H1 (cell line): ENCODE measurements at regions not wholly inside any gene's neighbourhood (a gene's known extent, or its start where the extent isn't known, plus 50 kb on each side); places are given as distances from the start of the nearest gene placed in this dataset.

ENCODE experiments used
- CTCF ChIA-PET: fragments of 300-600 bp; sonication (Branson Sonifier 250); formaldehyde crosslinking; loops from one replicate; lab custom pipeline; 2021; ENCODE audit not compliant: partially characterized antibody; lab: Charles Lee
- POLR2A ChIA-PET: fragments of 300-600 bp; sonication (Branson Sonifier 250); formaldehyde crosslinking; loops from one replicate; lab custom pipeline; 2021; ENCODE audit warnings: inconsistent platforms; ENCODE audit not compliant: partially characterized antibody; lab: Charles Lee
- DNase-seq, 2 experiments: peaks; one replicate each; pipeline versions ENCODE4 v3.0.0 to v3.0.0-alpha.2; 2010 to 2022; ENCODE audit warnings: low spot score in 2 of 2, low read depth in 1 of 2, mixed read lengths in 1 of 2
- FAIRE-seq: peaks from 2 replicates; lab custom pipeline; 2011; peaks lifted over from hg19 to GRCh38; lab: Jason Lieb, UNC
- H2AFZ ChIP-seq: 2 replicates; pipeline ENCODE4 v1.8.1; 2012; ENCODE audit warnings: low read length, inconsistent platforms
- H2AK5ac ChIP-seq: 2 replicates; pipeline ENCODE4 v1.6.1; 2013; ENCODE audit warnings: low read depth, low read length
- H2BK120ac ChIP-seq: replicated peaks from 2 replicates; pipeline ENCODE3; 2013; ENCODE audit warnings: low read depth, low read length, inconsistent platforms
- H2BK12ac ChIP-seq: 2 replicates; pipeline ENCODE4 v1.6.1; 2013; ENCODE audit warnings: low read depth, low read length
- H2BK15ac ChIP-seq: 2 replicates; pipeline ENCODE4 v1.6.1; 2013; ENCODE audit warnings: low read length
- H2BK20ac ChIP-seq: 2 replicates; pipeline ENCODE4 v1.6.1; 2013; ENCODE audit warnings: low read length
- H2BK5ac ChIP-seq: 2 replicates; pipeline ENCODE4 v1.6.1; 2013; ENCODE audit warnings: low read depth, low read length
- H3K14ac ChIP-seq: 2 replicates; pipeline ENCODE4 v1.6.1; 2013; ENCODE audit warnings: inconsistent platforms; ENCODE audit not compliant: insufficient read length
- H3K18ac ChIP-seq: 2 replicates; pipeline ENCODE4 v1.6.1; 2013; ENCODE audit warnings: low read length; ENCODE audit errors: extremely low read depth
- H3K23ac ChIP-seq: 2 replicates; pipeline ENCODE4 v1.6.1; 2013; ENCODE audit warnings: inconsistent platforms; ENCODE audit not compliant: insufficient read length
- H3K23me2 ChIP-seq: 2 replicates; pipeline ENCODE4 v1.6.1; 2013; ENCODE audit warnings: low read depth, low read length
- H3K27ac ChIP-seq: 2 replicates; pipeline ENCODE4 v1.6.1; 2011; ENCODE audit warnings: low read depth, low read length, inconsistent platforms
- H3K27me3 ChIP-seq, 4 experiments: replicated peaks in 1 of 4; 1 replicate in 1 of 4; 2 replicates in 3 of 4; pipeline versions ENCODE4 v1.6.1 to v1.8.1; 2011 to 2013; ENCODE audit warnings: low read length in 3 of 4, mild to moderate bottlenecking in 3 of 4, inconsistent platforms in 2 of 4, mixed read lengths in 2 of 4, moderate library complexity in 1 of 4; ENCODE audit not compliant: control insufficient read depth in 3 of 4, insufficient read depth in 3 of 4; ENCODE audit errors: extremely low read depth in 1 of 4
- H3K36me3 ChIP-seq, 4 experiments: 2 replicates each; pipeline versions ENCODE4 v1.6.1 to v1.8.1; 2011 to 2013; ENCODE audit warnings: mild to moderate bottlenecking in 4 of 4, low read length in 3 of 4, moderate library complexity in 2 of 4, control low read depth in 1 of 4, inconsistent platforms in 1 of 4; ENCODE audit not compliant: insufficient read depth in 4 of 4, control insufficient read depth in 2 of 4
- H3K4ac ChIP-seq: replicated peaks from 2 replicates; pipeline ENCODE3; 2013; ENCODE audit warnings: low read length, low read depth, mixed read lengths, inconsistent platforms; ENCODE audit not compliant: insufficient read length
- H3K4me1 ChIP-seq, 4 experiments: replicated peaks in 1 of 4; 1 replicate in 1 of 4; 2 replicates in 3 of 4; pipeline versions ENCODE4 v1.6.1 to v1.8.1; 2011 to 2013; ENCODE audit warnings: low read length in 3 of 4, inconsistent platforms in 2 of 4, mixed read lengths in 1 of 4; ENCODE audit not compliant: insufficient read depth in 4 of 4, control insufficient read depth in 3 of 4
- H3K4me2 ChIP-seq, 2 experiments: 2 replicates each; pipeline versions ENCODE4 v1.6.1 to v1.8.1; 2011 to 2013; ENCODE audit warnings: low read depth in 2 of 2, low read length in 2 of 2, control low read depth in 1 of 2, inconsistent platforms in 1 of 2, mild to moderate bottlenecking in 1 of 2; ENCODE audit not compliant: insufficient read depth in 1 of 2
- H3K4me3 ChIP-seq, 4 experiments: fragments of 200-600, 300-600 bp in 1 of 4; sonication (generic), shearing (Covaris generic), sonication (Bioruptor Twin) in 1 of 4; 2 replicates each; pipeline versions ENCODE4 v1.5.1 to v1.8.1; 2011 to 2016; ENCODE audit warnings: low read length in 4 of 4, low read depth in 3 of 4, control low read depth in 2 of 4, inconsistent platforms in 2 of 4, mild to moderate bottlenecking in 2 of 4, mixed read lengths in 1 of 4, moderate library complexity in 1 of 4; ENCODE audit not compliant: insufficient read depth in 2 of 4; ENCODE audit errors: extremely low read depth in 1 of 4
- H3K56ac ChIP-seq: replicated peaks from 2 replicates; pipeline ENCODE3; 2013; ENCODE audit warnings: low read depth, mild to moderate bottlenecking, mixed read lengths, low read length, inconsistent platforms; ENCODE audit not compliant: insufficient read length
- H3K79me1 ChIP-seq: 2 replicates; pipeline ENCODE4 v1.6.1; 2013; ENCODE audit warnings: low read depth, low read length, control low read depth
- H3K79me2 ChIP-seq, 2 experiments: 2 replicates each; pipeline versions ENCODE4 v1.6.1 to v1.8.1; 2012 to 2013; ENCODE audit warnings: low read length in 2 of 2, mild to moderate bottlenecking in 2 of 2, inconsistent platforms in 1 of 2; ENCODE audit not compliant: insufficient read depth in 2 of 2, control insufficient read depth in 1 of 2
- H3K9ac ChIP-seq, 4 experiments: replicated peaks in 1 of 4; 1 replicate in 1 of 4; 2 replicates in 3 of 4; pipeline versions ENCODE4 v1.6.1 to v1.8.1; 2011 to 2013; ENCODE audit warnings: low read depth in 3 of 4, low read length in 3 of 4, control low read depth in 2 of 4, mild to moderate bottlenecking in 2 of 4, moderate library complexity in 2 of 4, inconsistent platforms in 1 of 4; ENCODE audit errors: extremely low read depth in 1 of 4
- H3K9me3 ChIP-seq, 2 experiments: 2 replicates each; pipeline versions ENCODE4 v1.6.1 to v1.8.1; 2012 to 2013; ENCODE audit warnings: mild to moderate bottlenecking in 2 of 2, moderate library complexity in 2 of 2, control low read depth in 1 of 2, inconsistent platforms in 1 of 2, low read depth in 1 of 2, low read length in 1 of 2, mixed read lengths in 1 of 2; ENCODE audit not compliant: insufficient read depth in 2 of 2
- H4K20me1 ChIP-seq, 2 experiments: replicated peaks in 1 of 2; 2 replicates each; pipeline versions ENCODE3 to v1.8.1; 2011 to 2013; ENCODE audit warnings: inconsistent platforms in 2 of 2, low read length in 2 of 2, mild to moderate bottlenecking in 1 of 2; ENCODE audit not compliant: insufficient read depth in 2 of 2, control insufficient read depth in 1 of 2
- H4K5ac ChIP-seq: 2 replicates; pipeline ENCODE4 v1.6.1; 2013; ENCODE audit warnings: low read length, low read depth, mixed read lengths, inconsistent platforms; ENCODE audit not compliant: insufficient read length
- H4K8ac ChIP-seq: 2 replicates; pipeline ENCODE4 v1.8.0; 2013; ENCODE audit warnings: mild to moderate bottlenecking, moderate library complexity, low read length, inconsistent platforms; ENCODE audit not compliant: insufficient read depth; ENCODE audit errors: extremely low read depth
- H4K91ac ChIP-seq: replicated peaks from 2 replicates; pipeline ENCODE3; 2013; ENCODE audit warnings: low read length, mixed read lengths, inconsistent platforms; ENCODE audit not compliant: insufficient read length
- CHD2 ChIP-seq: IDR thresholded peaks from 2 replicates; pipeline ENCODE4 v1.6.1; 2012; ENCODE audit warnings: low read length, improper control_type of control experiment
- CTBP2 ChIP-seq: IDR thresholded peaks from 2 replicates; pipeline ENCODE4 v1.7.0; 2011; ENCODE audit warnings: borderline replicate concordance, mild to moderate bottlenecking, moderate library complexity, mixed read lengths, low read length; ENCODE audit not compliant: insufficient read depth, insufficient read length
- EZH2 ChIP-seq: fragments of 200-600 bp; sonication (generic); IDR thresholded peaks from 2 replicates; pipeline ENCODE4 v1.7.1; 2012; ENCODE audit warnings: low read depth, mild to moderate bottlenecking, moderate library complexity, low read length, inconsistent platforms; ENCODE audit not compliant: severe bottlenecking
- FOSL1 ChIP-seq: IDR thresholded peaks from 2 replicates; pipeline ENCODE4 v1.6.1; 2011; ENCODE audit warnings: mild to moderate bottlenecking, low read depth, low read length, moderate library complexity; ENCODE audit not compliant: insufficient read depth
- HDAC2 ChIP-seq, 2 experiments: fragments of 300-600 bp in 1 of 2; sonication (generic) in 1 of 2; IDR thresholded peaks; 2 replicates each; pipeline ENCODE4 v1.6.1; 2011 to 2012; ENCODE audit warnings: low read depth in 2 of 2, low read length in 2 of 2, mild to moderate bottlenecking in 2 of 2, moderate library complexity in 2 of 2, borderline replicate concordance in 1 of 2, inconsistent platforms in 1 of 2
- HDAC6 ChIP-seq: IDR thresholded peaks from one replicate; pipeline ENCODE4 v1.7.1; 2012; ENCODE audit warnings: low read depth, mild to moderate bottlenecking, inconsistent platforms, low read length, moderate library complexity
- RXRA ChIP-seq: IDR thresholded peaks from 2 replicates; pipeline ENCODE4 v1.6.1; 2011; ENCODE audit warnings: low read depth, mild to moderate bottlenecking, low read length, moderate library complexity; ENCODE audit not compliant: insufficient read depth
- SIN3A ChIP-seq, 2 experiments: IDR thresholded peaks in 1 of 2; conservative IDR thresholded peaks in 1 of 2; 2 replicates each; pipeline ENCODE4 v1.6.1; 2011 to 2012; ENCODE audit warnings: low read length in 2 of 2, improper control_type of control experiment in 1 of 2, low read depth in 1 of 2, mild to moderate bottlenecking in 1 of 2
- SRF ChIP-seq: IDR thresholded peaks from 2 replicates; pipeline ENCODE4 v1.6.1; 2011; ENCODE audit warnings: mild to moderate bottlenecking, low read depth, low read length, moderate library complexity
- ZNF274 ChIP-seq: IDR thresholded peaks from 2 replicates; pipeline ENCODE4 v1.7.0; 2012; ENCODE audit warnings: low read length, borderline replicate concordance; ENCODE audit errors: extremely low read depth
- WGBS, 2 experiments: shearing (Covaris generic) in 1 of 2; methylation state at CpG; one replicate each; pipeline versions ENCODE4 v1.1.6 to v1.1.7; 2013 to 2015; ENCODE audit warnings: low lambda C conversion rate in 2 of 2, mixed read lengths in 2 of 2, inconsistent platforms in 1 of 2, low coverage in 1 of 2, missing lambda C conversion rate in 1 of 2; ENCODE audit not compliant: insufficient replicate concordance in 2 of 2, insufficient coverage in 1 of 2, insufficient read length in 1 of 2; ENCODE audit errors: extremely low coverage in 1 of 2, missing lambda C conversion rate in 1 of 2; 5-methylcytosine and 5-hydroxymethylcytosine counted together

DNA sequence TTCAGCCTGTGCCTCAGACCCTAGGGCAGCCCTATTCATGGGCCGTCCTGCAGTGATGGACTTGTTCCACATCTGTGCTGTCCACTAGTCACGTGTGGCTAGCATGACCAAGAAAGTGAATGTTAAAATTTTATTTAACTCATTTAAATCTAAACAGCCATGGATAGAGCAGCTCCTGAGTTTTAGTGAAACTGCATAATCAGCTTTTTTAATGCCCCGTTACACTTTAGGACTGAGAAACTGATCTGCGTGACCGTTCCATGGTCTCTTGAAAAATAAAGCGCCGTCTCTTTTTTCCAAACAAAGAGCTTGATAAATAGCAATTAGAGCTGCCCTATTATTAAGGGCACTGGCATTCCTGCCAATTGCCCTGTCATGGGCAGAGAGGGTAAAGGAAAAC, 76.5 kb upstream of the SNX19 start:
- TF ChIP-seq SIN3A (conservative IDR thresholded peaks at IDR 0.05 in 1 of 2, IDR thresholded peaks at IDR 0.05 in 1 of 2; ENCODE audit: low read depth in 1 of 2, low read length in 2 of 2) (no peak), CTBP2 (no peak), SRF (no peak), HDAC6 (no peak), HDAC2 (IDR thresholded peaks at IDR 0.05; ENCODE audit: borderline replicate concordance in 1 of 2, low read depth in 2 of 2, low read length in 2 of 2) (no peak), ZNF274 (no peak), EZH2 (no peak), RXRA (no peak), FOSL1 (no peak), CHD2 (no peak)
- ChIA-PET CTCF (interaction anchor here (1.0 to 1.7 kb wide), 2 partner anchors 14 to 587 kb away, joined by 3 to 6 read pairs; no protein-coding TSS in a partner anchor), POLR2A (no interaction called here)

More for the DNA sequence above, 76.5 kb upstream of the SNX19 start:
- Histone ChIP-seq H2AK5ac (no peak overlapping the region), H3K36me3 (no peaks in the 10 kb centered on the region), H3K9me3 (no peaks in the 10 kb centered on the region), H3K79me1 (no peaks in the 10 kb centered on the region), H2BK15ac (no peak overlapping the region), H3K79me2 (no peaks in the 10 kb centered on the region), H4K91ac (no peak overlapping the region), H4K8ac (no peak overlapping the region), H3K56ac (no peak overlapping the region), H2BK12ac (no peak overlapping the region), H3K9ac (no peak overlapping the region), H3K4me3 (no peak overlapping the region), H3K4me2 (no peak overlapping the region), H3K4me1 (no peaks in the 10 kb centered on the region), H3K14ac (no peak overlapping the region), H4K5ac (no peak overlapping the region), H3K23me2 (no peaks in the 10 kb centered on the region), H4K20me1 (no peaks in the 10 kb centered on the region), H3K4ac (no peak overlapping the region), H2BK5ac (no peak overlapping the region), H2BK120ac (no peak overlapping the region), H2AFZ (no peak overlapping the region), H3K27me3 (no peaks in the 10 kb centered on the region), H2BK20ac (no peak overlapping the region), H3K18ac (no peak overlapping the region), H3K23ac (no peak overlapping the region), H3K27ac (no peak overlapping the region)
- DNase-seq (no peak), FAIRE-seq (no peak)
- 90% methylated on average over 7 of the region's 7 CpGs; no CpG with 5 or more reads in 1 of the 2 experiments for WGBS, 2 experiments
